Loucy (cell line): ENCODE measurements at regions not wholly inside any gene's neighbourhood (a gene's known extent, or its start where the extent isn't known, plus 50 kb on each side); places are given as distances from the start of the nearest gene placed in this dataset.

Experiments used
- H2AFZ ChIP-seq: fragments of 200-600 bp; sonication (generic); 2 replicates; pipeline ENCODE4 v1.6.0; 2016; ENCODE audit warnings: antibody characterized with exemption, mild to moderate bottlenecking, low read length, moderate library complexity
- H3F3A ChIP-seq: fragments of 200-600 bp; 2 replicates; pipeline ENCODE4 v1.6.0; 2016; ENCODE audit warnings: antibody characterized with exemption, low read depth, mild to moderate bottlenecking
- H3K27me3 ChIP-seq: fragments of 200-600 bp; sonication (generic); 2 replicates; pipeline ENCODE4 v1.6.1; 2014; ENCODE audit warnings: low read length, mild to moderate bottlenecking; ENCODE audit not compliant: insufficient read depth, poor library complexity, severe bottlenecking
- H3K36me3 ChIP-seq: fragments of 200-600 bp; sonication (generic); 2 replicates; pipeline ENCODE4 v1.6.1; 2016; ENCODE audit warnings: low read length; ENCODE audit not compliant: insufficient read depth
- H3K4me1 ChIP-seq: fragments of 200-600 bp; sonication (generic); 2 replicates; pipeline ENCODE4 v1.5.1; 2014; ENCODE audit warnings: low read length, mild to moderate bottlenecking; ENCODE audit not compliant: insufficient read depth, poor library complexity, severe bottlenecking
- H3K4me2 ChIP-seq: fragments of 200-600 bp; sonication (generic); 2 replicates; pipeline ENCODE4 v1.6.0; 2014; ENCODE audit warnings: antibody characterized with exemption, low read length, low read depth, mild to moderate bottlenecking; ENCODE audit not compliant: poor library complexity, severe bottlenecking
- H3K4me3 ChIP-seq: fragments of 200-600 bp; sonication (generic); 2 replicates; pipeline ENCODE4 v1.5.1; 2014; ENCODE audit warnings: low read length, mild to moderate bottlenecking, mixed read lengths; ENCODE audit not compliant: poor library complexity, severe bottlenecking
- H3K79me2 ChIP-seq: fragments of 200-600 bp; sonication (generic); 2 replicates; pipeline ENCODE4 v1.6.1; 2014; ENCODE audit warnings: low read length; ENCODE audit not compliant: insufficient read depth
- H3K9ac ChIP-seq: fragments of 200-600 bp; sonication (generic); 2 replicates; pipeline ENCODE4 v1.6.0; 2014; ENCODE audit warnings: mild to moderate bottlenecking, low read depth, low read length, moderate library complexity; ENCODE audit not compliant: poor library complexity, severe bottlenecking
- H3K9me2 ChIP-seq: fragments of 200-600 bp; sonication (generic); replicated peaks from 2 replicates; pipeline ENCODE4 v1.6.1; 2016; ENCODE audit warnings: low read depth, low read length, mixed read lengths
- H3K9me3 ChIP-seq: fragments of 200-600 bp; sonication (generic); 2 replicates; pipeline ENCODE4 v1.6.1; 2014; ENCODE audit warnings: mild to moderate bottlenecking, antibody characterized with exemption, low read length, low read depth; ENCODE audit not compliant: insufficient read depth
- H4K20me1 ChIP-seq: fragments of 200-600 bp; sonication (generic); 2 replicates; pipeline ENCODE4 v1.6.0; 2014; ENCODE audit warnings: antibody characterized with exemption, low read length, mild to moderate bottlenecking; ENCODE audit not compliant: insufficient read depth, poor library complexity, severe bottlenecking
- CTCF ChIP-seq: fragments of 200-600 bp; sonication (generic); conservative IDR thresholded peaks from 2 replicates; pipeline ENCODE4 v1.5.1; 2014; ENCODE audit warnings: mild to moderate bottlenecking, antibody characterized with exemption, low read length
- EZH2phosphoT487 ChIP-seq: fragments of 200-600 bp; IDR thresholded peaks from 2 replicates; pipeline ENCODE4 v1.6.1; 2018; ENCODE audit warnings: antibody characterized with exemption, mild to moderate bottlenecking, moderate library complexity, borderline replicate concordance

GRCh38 chr14:86641310-86641709 is 1111.4 kb downstream of the FLRT2 start:
- H3K4me3 ChIP-seq, result no peak overlapping the region
- no peaks in the 10 kb centered on the region for H3K36me3 ChIP-seq
- no peaks in the 10 kb centered on the region for H3K79me2 ChIP-seq
- no peak overlapping the region for H3K4me2 ChIP-seq
- H3K9ac ChIP-seq, result no peak overlapping the region
- no peak for TF ChIP-seq EZH2phosphoT487
- TF ChIP-seq CTCF, result no peak
- H3K9me3 ChIP-seq, result no peaks in the 10 kb centered on the region
- no peak overlapping the region for H2AFZ ChIP-seq
- peaks cover 6% of the 10 kb centered on the region for H3K4me1 ChIP-seq
- H3F3A ChIP-seq, result no peaks in the 10 kb centered on the region
- no peaks in the 10 kb centered on the region for H3K27me3 ChIP-seq
- no peaks in the 10 kb centered on the region for H4K20me1 ChIP-seq
- no peaks in the 10 kb centered on the region for H3K9me2 ChIP-seq

- Histone ChIP-seq H3K9ac (no peak overlapping the region), H3K9me3 (no peaks in the 10 kb centered on the region), H3K79me2 (no peaks in the 10 kb centered on the region), H3K4me1 (peaks cover 5% of the 10 kb centered on the region), H3F3A (no peaks in the 10 kb centered on the region), H3K4me3 (no peak overlapping the region), H3K4me2 (no peak overlapping the region), H4K20me1 (no peaks in the 10 kb centered on the region), H3K9me2 (no peaks in the 10 kb centered on the region), H3K27me3 (no peaks in the 10 kb centered on the region), H3K36me3 (no peaks in the 10 kb centered on the region), H2AFZ (no peak overlapping the region)
- TF ChIP-seq EZH2phosphoT487 (no peak), CTCF (no peak)
These were observed 1110.3 kb downstream of the FLRT2 start for GRCh38 chr14:86640288-86640687.

GRCh38 chr14:86639666-86640065 is 1109.7 kb downstream of the FLRT2 start:
- H3F3A ChIP-seq, result no peaks in the 10 kb centered on the region
- H3K36me3 ChIP-seq, result no peaks in the 10 kb centered on the region
- H3K27me3 ChIP-seq, result no peaks in the 10 kb centered on the region
- H4K20me1 ChIP-seq, result no peaks in the 10 kb centered on the region
- H2AFZ ChIP-seq, result no peak overlapping the region
- no peak overlapping the region for H3K9ac ChIP-seq
- H3K79me2 ChIP-seq, result no peaks in the 10 kb centered on the region
- H3K4me1 ChIP-seq, result peaks cover 5% of the 10 kb centered on the region
- TF ChIP-seq EZH2phosphoT487, result no peak
- no peak for TF ChIP-seq CTCF
- H3K9me3 ChIP-seq, result no peaks in the 10 kb centered on the region
- no peak overlapping the region for H3K4me3 ChIP-seq
- H3K4me2 ChIP-seq, result no peak overlapping the region
- no peaks in the 10 kb centered on the region for H3K9me2 ChIP-seq
